ENCODE measurements at regions not wholly inside any gene's neighbourhood (a gene's known extent, or its start where the extent isn't known, plus 50 kb on each side); places are given as distances from the start of the nearest gene placed in this dataset.

- no peaks in the 10 kb centered on the region for H3K27me3 ChIP-seq (ENCODE audit: low read length)
- ATAC-seq = no peak
- intact Hi-C loops (cut with micrococcal nuclease) = no loop called here
- no peaks in the 10 kb centered on the region for H3F3A ChIP-seq (ENCODE audit: low read length, unreplicated experiment)
- no peak overlapping the region for H3K9ac ChIP-seq (ENCODE audit: low read length)
- H3K4me3 ChIP-seq (ENCODE audit: low read length) = no peak overlapping the region
- H3K4me2 ChIP-seq (ENCODE audit: low read length) = no peak overlapping the region
- H3K9me3 ChIP-seq (ENCODE audit: low read length) = no peaks in the 10 kb centered on the region
- H3K9me2 ChIP-seq (replicated peaks; ENCODE audit: low read length) = no peaks in the 10 kb centered on the region
- H4K20me1 ChIP-seq (ENCODE audit: low read length) = no peaks in the 10 kb centered on the region
- no peak for DNase-seq
- no TSS peak for BruUV-seq (replicated peaks)
- TF ChIP-seq EZH2 (IDR thresholded peaks at IDR 0.05; ENCODE audit: low read length, unreplicated experiment) = no peak
- no peak for TF ChIP-seq CTCF (conservative IDR thresholded peaks at IDR 0.05; ENCODE audit: low read depth, low read length)
- no peak for TF ChIP-seq EZH2phosphoT487 (IDR thresholded peaks at IDR 0.05; ENCODE audit: borderline replicate concordance, low read length)
- H3K27ac ChIP-seq (ENCODE audit: low read length) = no peak overlapping the region
- no peaks in the 10 kb centered on the region for H3K79me2 ChIP-seq (ENCODE audit: low read length)
- POLR2A ChIA-PET (ENCODE audit: unreplicated experiment) = no interaction called here
- CTCF ChIA-PET = no interaction called here
- H2AFZ ChIP-seq (ENCODE audit: low read length) = no peak overlapping the region
- H3K36me3 ChIP-seq (ENCODE audit: low read depth, low read length) = no peaks in the 10 kb centered on the region
- no peaks in the 10 kb centered on the region for H3K4me1 ChIP-seq (ENCODE audit: insufficient read depth, low read length)
These were observed 422.3 kb downstream of the TCERG1L start for GRCh38 chr10:130889240-130889639.

DNA sequence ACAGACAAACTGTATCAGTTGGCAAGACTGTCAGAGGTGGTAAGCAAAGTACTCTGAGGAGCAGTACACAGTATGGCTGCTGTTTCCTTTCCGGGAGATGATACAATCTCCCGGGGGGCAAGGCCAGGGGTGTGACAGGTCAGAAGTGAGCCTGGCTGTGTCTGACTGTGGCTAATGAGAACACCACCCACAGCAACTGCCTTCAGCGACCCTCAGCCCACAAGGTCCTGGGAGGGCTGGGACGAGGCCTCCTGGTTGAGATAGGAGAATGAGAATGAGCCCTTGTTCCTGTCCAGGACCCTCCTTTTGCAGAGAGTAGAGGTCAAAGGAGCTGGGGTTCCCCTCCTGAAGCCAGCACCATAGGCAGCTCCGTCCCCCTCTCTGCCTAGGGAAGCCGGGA is 421.7 kb downstream of the TCERG1L start:
- Histone ChIP-seq H3K36me3 (ENCODE audit: low read depth, low read length) (no peaks in the 10 kb centered on the region), H4K20me1 (ENCODE audit: low read length) (no peaks in the 10 kb centered on the region), H3K4me3 (ENCODE audit: low read length) (no peak overlapping the region), H3K9me2 (replicated peaks; ENCODE audit: low read length) (no peaks in the 10 kb centered on the region), H2AFZ (ENCODE audit: low read length) (no peak overlapping the region), H3K79me2 (ENCODE audit: low read length) (no peaks in the 10 kb centered on the region), H3K27me3 (ENCODE audit: low read length) (no peaks in the 10 kb centered on the region), H3K9me3 (ENCODE audit: low read length) (no peaks in the 10 kb centered on the region), H3F3A (ENCODE audit: low read length, unreplicated experiment) (no peaks in the 10 kb centered on the region), H3K4me1 (ENCODE audit: insufficient read depth, low read length) (no peaks in the 10 kb centered on the region), H3K4me2 (ENCODE audit: low read length) (no peak overlapping the region), H3K27ac (ENCODE audit: low read length) (no peak overlapping the region), H3K9ac (ENCODE audit: low read length) (no peak overlapping the region)
- ChIA-PET POLR2A (ENCODE audit: unreplicated experiment) (no interaction called here), CTCF (no interaction called here)
- ATAC-seq (no peak), DNase-seq (no peak)
- TF ChIP-seq CTCF (conservative IDR thresholded peaks at IDR 0.05; ENCODE audit: low read depth, low read length) = no peak
- TF ChIP-seq EZH2 (IDR thresholded peaks at IDR 0.05; ENCODE audit: low read length, unreplicated experiment) = no peak
- no peak for TF ChIP-seq EZH2phosphoT487 (IDR thresholded peaks at IDR 0.05; ENCODE audit: borderline replicate concordance, low read length)
- BruUV-seq (replicated peaks) = no TSS peak
- intact Hi-C loops (cut with micrococcal nuclease) = no loop called here

DNA sequence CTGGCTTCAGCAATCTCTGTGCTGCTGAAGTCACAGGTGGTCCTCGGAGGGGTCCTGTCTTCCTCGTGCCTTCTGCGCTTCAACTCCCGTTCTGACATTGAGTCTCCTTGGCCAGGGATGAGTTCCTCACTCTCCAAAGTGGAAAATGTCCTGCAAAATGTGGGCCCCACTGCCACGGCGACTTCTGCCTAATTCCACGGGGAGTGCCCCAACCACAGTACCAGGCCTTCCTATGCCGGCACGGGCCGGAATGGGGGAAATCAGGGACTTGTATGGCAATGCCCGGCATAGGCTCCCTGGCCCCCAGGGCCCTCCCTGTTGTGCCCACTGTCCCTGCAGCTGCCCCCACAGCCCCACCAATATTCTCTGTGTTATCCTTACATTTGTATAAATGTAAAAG is 420.5 kb downstream of the TCERG1L start:
- TF ChIP-seq EZH2phosphoT487 (IDR thresholded peaks at IDR 0.05; ENCODE audit: borderline replicate concordance, low read length) (no peak), CTCF (conservative IDR thresholded peaks at IDR 0.05; ENCODE audit: low read depth, low read length) (no peak), EZH2 (IDR thresholded peaks at IDR 0.05; ENCODE audit: low read length, unreplicated experiment) (no peak)
- no peaks in the 10 kb centered on the region for H3K36me3 ChIP-seq (ENCODE audit: low read depth, low read length)
- H3K9ac ChIP-seq (ENCODE audit: low read length) = no peak overlapping the region
- no peaks in the 10 kb centered on the region for H3K27me3 ChIP-seq (ENCODE audit: low read length)
- H3K9me2 ChIP-seq (replicated peaks; ENCODE audit: low read length) = no peaks in the 10 kb centered on the region
- DNase-seq (no peak), ATAC-seq (no peak)
- intact Hi-C loops (cut with micrococcal nuclease) = no loop called here
- H3K4me3 ChIP-seq (ENCODE audit: low read length) = no peak overlapping the region
- BruUV-seq (replicated peaks) = no TSS peak
- no peak overlapping the region for H2AFZ ChIP-seq (ENCODE audit: low read length)
- ChIA-PET POLR2A (ENCODE audit: unreplicated experiment) (no interaction called here), CTCF (no interaction called here)
- no peaks in the 10 kb centered on the region for H3K9me3 ChIP-seq (ENCODE audit: low read length)
- no peaks in the 10 kb centered on the region for H4K20me1 ChIP-seq (ENCODE audit: low read length)
- H3F3A ChIP-seq (ENCODE audit: low read length, unreplicated experiment) = no peaks in the 10 kb centered on the region
- no peak overlapping the region for H3K27ac ChIP-seq (ENCODE audit: low read length)
- H3K4me2 ChIP-seq (ENCODE audit: low read length) = no peak overlapping the region
- no peaks in the 10 kb centered on the region for H3K4me1 ChIP-seq (ENCODE audit: insufficient read depth, low read length)
- no peaks in the 10 kb centered on the region for H3K79me2 ChIP-seq (ENCODE audit: low read length)
